ENCODE measurements at regions not wholly inside any gene's neighbourhood (a gene's known extent, or its start where the extent isn't known, plus 50 kb on each side); places are given as distances from the start of the nearest gene placed in this dataset.

- no peak for TF ChIP-seq CTCF (IDR thresholded peaks at IDR 0.05)
- Histone ChIP-seq H3K27ac (no peak overlapping the region), H3K9me3 (no peaks in the 10 kb centered on the region), H3K27me3 (no peaks in the 10 kb centered on the region), H3K4me3 (no peak overlapping the region), H3K36me3 (no peaks in the 10 kb centered on the region), H3K4me1 (peaks cover 15 to 26% (median 16%) of the 10 kb centered on the region in 3 donors)
- FAIRE-seq (no peak), ATAC-seq (no peak), DNase-seq (peak in 1 of 6 donors; percentile 7)
- intact Hi-C loops (cut with DNase I), result no loop called here
- WGBS, 2 donors, result 96 to 97% methylated on average over 3 of the region's 3 CpGs
These were observed 153.0 kb upstream of the ID2 start for GRCh38 chr2:8528863-8529262.

- 92 to 96% methylated on average over 6 of the region's 6 CpGs for WGBS, 2 donors
- Histone ChIP-seq H3K27ac (no peak overlapping the region), H3K4me3 (no peak overlapping the region), H3K9me3 (no peaks in the 10 kb centered on the region), H3K27me3 (no peaks in the 10 kb centered on the region), H3K4me1 (peaks cover 15 to 20% (median 16%) of the 10 kb centered on the region in 3 donors), H3K36me3 (no peaks in the 10 kb centered on the region)
- ATAC-seq (no peak), DNase-seq (peak in 1 of 6 donors; percentile 41), FAIRE-seq (no peak)
- no peak for TF ChIP-seq CTCF (IDR thresholded peaks at IDR 0.05)
- intact Hi-C loops (cut with DNase I), result no loop called here
These were observed 152.1 kb upstream of the ID2 start for GRCh38 chr2:8529706-8530277.

- no peak overlapping the region for H3K27ac ChIP-seq
- peaks cover 2 to 7% (median 5%) of the 10 kb centered on the region in 3 donors for H3K4me1 ChIP-seq
- DNase-seq (no peak), FAIRE-seq (no peak), ATAC-seq (no peak)
- 63 to 76% methylated on average over 1 of the region's 1 CpG for WGBS, 2 donors
- H3K4me3 ChIP-seq, result no peak overlapping the region
- H3K9me3 ChIP-seq, result no peaks in the 10 kb centered on the region
- intact Hi-C loops (cut with DNase I), result no loop called here
- H3K27me3 ChIP-seq, result no peaks in the 10 kb centered on the region
- no peak for TF ChIP-seq CTCF (IDR thresholded peaks at IDR 0.05)
- no peaks in the 10 kb centered on the region for H3K36me3 ChIP-seq
These were observed 150.4 kb upstream of the ID2 start for GRCh38 chr2:8531481-8531880.

GRCh38 chr2:8532438-8532837, 149.4 kb upstream of the ID2 start:
- Histone ChIP-seq H3K36me3 (no peaks in the 10 kb centered on the region), H3K27ac (no peak overlapping the region), H3K4me1 (peaks cover 0 to 3% (median 0%) of the 10 kb centered on the region in 3 donors), H3K4me3 (no peak overlapping the region), H3K27me3 (no peaks in the 10 kb centered on the region), H3K9me3 (no peaks in the 10 kb centered on the region)
- TF ChIP-seq CTCF (IDR thresholded peaks at IDR 0.05), result no peak
- 85 to 89% methylated on average over 5 of the region's 5 CpGs for WGBS, 2 donors
- no peak for ATAC-seq
- no peak for FAIRE-seq
- no peak for DNase-seq
- intact Hi-C loops (cut with DNase I), result no loop called here

- ATAC-seq, result no peak
- peak overlapping the region in 2 of 4 donors; percentile 3 to 11 for H3K27ac ChIP-seq
- H3K9me3 ChIP-seq, result no peaks in the 10 kb centered on the region
- H3K4me1 ChIP-seq, result peaks cover 0 to 3% (median 0%) of the 10 kb centered on the region in 3 donors
- WGBS, 2 donors, result 97 to 98% methylated on average over 8 of the region's 8 CpGs
- intact Hi-C loops (cut with DNase I), result no loop called here
- no peak overlapping the region for H3K4me3 ChIP-seq
- TF ChIP-seq CTCF (IDR thresholded peaks at IDR 0.05), result no peak
- no peaks in the 10 kb centered on the region for H3K27me3 ChIP-seq
- DNase-seq, result no peak
- no peaks in the 10 kb centered on the region for H3K36me3 ChIP-seq
- FAIRE-seq, result no peak
These were observed 147.9 kb upstream of the ID2 start for GRCh38 chr2:8533923-8534322.
